HL-60 (cell line): ENCODE measurements at regions not wholly inside any gene's neighbourhood (a gene's known extent, or its start where the extent isn't known, plus 50 kb on each side); places are given as distances from the start of the nearest gene placed in this dataset.

ENCODE experiments used
- TF ChIP-seq, protein P1 (sequence below): IDR thresholded peaks from one replicate; pipeline ENCODE4 v1.5.1; 2011; ENCODE audit warnings: low read length, control low read depth, inconsistent platforms; ENCODE audit not compliant: insufficient read depth
- TF ChIP-seq, protein P2 (sequence below): IDR thresholded peaks from 2 replicates; pipeline ENCODE4 v1.6.1; 2012; ENCODE audit warnings: low read depth; ENCODE audit not compliant: insufficient replicate concordance

DNA sequence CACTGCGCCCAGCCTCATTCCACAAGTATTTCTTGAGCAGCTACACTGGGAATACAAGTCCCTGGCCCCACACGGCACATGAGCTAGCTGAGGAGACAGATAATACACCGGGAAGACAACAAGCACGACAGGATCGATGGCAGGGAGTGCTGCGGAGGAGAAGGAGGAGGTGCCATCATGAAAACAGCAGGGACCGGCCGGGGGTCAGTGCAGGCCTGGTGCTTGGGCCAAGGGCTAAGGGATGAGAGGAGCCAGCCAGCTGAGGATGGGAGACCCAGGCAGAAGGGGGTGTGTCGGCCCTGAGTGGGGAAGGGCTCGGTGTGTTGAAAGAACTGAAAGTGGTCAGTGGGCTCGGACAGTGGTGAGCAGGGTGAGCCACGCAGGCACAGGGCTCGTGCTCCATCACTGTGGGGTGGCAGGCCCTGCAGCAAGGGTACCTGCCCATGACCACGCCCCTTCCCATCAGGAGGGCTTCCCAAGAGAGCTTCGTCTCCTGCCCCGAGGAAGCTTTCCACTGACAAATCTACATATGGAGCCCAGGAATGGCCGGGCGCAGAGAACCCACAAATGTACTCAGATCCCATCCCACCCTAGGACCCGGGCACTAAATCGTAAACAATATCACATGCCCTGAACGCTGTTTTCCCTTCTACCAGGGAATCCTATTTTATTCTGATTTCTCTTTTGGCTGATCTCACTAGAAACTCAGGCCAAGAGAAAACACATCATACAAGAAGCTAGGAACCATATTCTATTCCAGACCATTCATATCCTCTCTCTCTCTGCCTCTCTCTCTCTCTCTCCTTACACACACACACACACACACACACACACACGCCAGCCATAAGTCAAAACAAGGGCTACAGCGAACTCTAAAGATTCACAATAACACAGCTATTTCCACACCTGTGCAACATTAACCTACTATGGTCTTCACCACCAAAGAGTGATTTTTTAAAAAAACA, 50.7 kb upstream of the TNRC6C start:
- TF ChIP-seq, protein P1, sequence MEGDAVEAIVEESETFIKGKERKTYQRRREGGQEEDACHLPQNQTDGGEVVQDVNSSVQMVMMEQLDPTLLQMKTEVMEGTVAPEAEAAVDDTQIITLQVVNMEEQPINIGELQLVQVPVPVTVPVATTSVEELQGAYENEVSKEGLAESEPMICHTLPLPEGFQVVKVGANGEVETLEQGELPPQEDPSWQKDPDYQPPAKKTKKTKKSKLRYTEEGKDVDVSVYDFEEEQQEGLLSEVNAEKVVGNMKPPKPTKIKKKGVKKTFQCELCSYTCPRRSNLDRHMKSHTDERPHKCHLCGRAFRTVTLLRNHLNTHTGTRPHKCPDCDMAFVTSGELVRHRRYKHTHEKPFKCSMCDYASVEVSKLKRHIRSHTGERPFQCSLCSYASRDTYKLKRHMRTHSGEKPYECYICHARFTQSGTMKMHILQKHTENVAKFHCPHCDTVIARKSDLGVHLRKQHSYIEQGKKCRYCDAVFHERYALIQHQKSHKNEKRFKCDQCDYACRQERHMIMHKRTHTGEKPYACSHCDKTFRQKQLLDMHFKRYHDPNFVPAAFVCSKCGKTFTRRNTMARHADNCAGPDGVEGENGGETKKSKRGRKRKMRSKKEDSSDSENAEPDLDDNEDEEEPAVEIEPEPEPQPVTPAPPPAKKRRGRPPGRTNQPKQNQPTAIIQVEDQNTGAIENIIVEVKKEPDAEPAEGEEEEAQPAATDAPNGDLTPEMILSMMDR, result no peak
- TF ChIP-seq, protein P2, sequence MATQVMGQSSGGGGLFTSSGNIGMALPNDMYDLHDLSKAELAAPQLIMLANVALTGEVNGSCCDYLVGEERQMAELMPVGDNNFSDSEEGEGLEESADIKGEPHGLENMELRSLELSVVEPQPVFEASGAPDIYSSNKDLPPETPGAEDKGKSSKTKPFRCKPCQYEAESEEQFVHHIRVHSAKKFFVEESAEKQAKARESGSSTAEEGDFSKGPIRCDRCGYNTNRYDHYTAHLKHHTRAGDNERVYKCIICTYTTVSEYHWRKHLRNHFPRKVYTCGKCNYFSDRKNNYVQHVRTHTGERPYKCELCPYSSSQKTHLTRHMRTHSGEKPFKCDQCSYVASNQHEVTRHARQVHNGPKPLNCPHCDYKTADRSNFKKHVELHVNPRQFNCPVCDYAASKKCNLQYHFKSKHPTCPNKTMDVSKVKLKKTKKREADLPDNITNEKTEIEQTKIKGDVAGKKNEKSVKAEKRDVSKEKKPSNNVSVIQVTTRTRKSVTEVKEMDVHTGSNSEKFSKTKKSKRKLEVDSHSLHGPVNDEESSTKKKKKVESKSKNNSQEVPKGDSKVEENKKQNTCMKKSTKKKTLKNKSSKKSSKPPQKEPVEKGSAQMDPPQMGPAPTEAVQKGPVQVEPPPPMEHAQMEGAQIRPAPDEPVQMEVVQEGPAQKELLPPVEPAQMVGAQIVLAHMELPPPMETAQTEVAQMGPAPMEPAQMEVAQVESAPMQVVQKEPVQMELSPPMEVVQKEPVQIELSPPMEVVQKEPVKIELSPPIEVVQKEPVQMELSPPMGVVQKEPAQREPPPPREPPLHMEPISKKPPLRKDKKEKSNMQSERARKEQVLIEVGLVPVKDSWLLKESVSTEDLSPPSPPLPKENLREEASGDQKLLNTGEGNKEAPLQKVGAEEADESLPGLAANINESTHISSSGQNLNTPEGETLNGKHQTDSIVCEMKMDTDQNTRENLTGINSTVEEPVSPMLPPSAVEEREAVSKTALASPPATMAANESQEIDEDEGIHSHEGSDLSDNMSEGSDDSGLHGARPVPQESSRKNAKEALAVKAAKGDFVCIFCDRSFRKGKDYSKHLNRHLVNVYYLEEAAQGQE, result no peak
